ENCODE measurements at regions not wholly inside any gene's neighbourhood (a gene's known extent, or its start where the extent isn't known, plus 50 kb on each side); places are given as distances from the start of the nearest gene placed in this dataset.
"Not testable (repeated sequence)": the region's sequence is repeated elsewhere in the genome, so short reads cannot be mapped to it uniquely, and the experiment has no call there.

GRCh38 chr7:156511426-156511825 lies 129.1 kb upstream of the RNF32 start:
- no peak for DNase-seq

- no peak for DNase-seq
Measured at GRCh38 chr7:156510966-156511365, 129.6 kb upstream of the RNF32 start.

GRCh38 chr7:156509216-156509615 lies 131.4 kb upstream of the RNF32 start:
- no peak for DNase-seq

- no peak for DNase-seq
Measured at GRCh38 chr7:156505876-156506275, 134.7 kb upstream of the RNF32 start.

GRCh38 chr7:156504687-156505545 lies 135.7 kb upstream of the RNF32 start:
- DNase-seq = no peak

- DNase-seq = no peak
Measured at GRCh38 chr7:156504006-156504405, 136.6 kb upstream of the RNF32 start.

- DNase-seq = no peak
Measured at GRCh38 chr7:156503196-156503595, 137.4 kb upstream of the RNF32 start.

GRCh38 chr7:156501815-156502214 lies 138.8 kb upstream of the RNF32 start:
- DNase-seq = not testable (repeated sequence)

GRCh38 chr7:156499247-156499881 lies 141.2 kb upstream of the RNF32 start:
- DNase-seq = no peak

GRCh38 chr7:156497776-156498509 lies 142.6 kb upstream of the RNF32 start:
- peak; percentile 38 for DNase-seq

- no peak for DNase-seq
Measured at GRCh38 chr7:156496865-156497264, 143.7 kb upstream of the RNF32 start.

- DNase-seq = peak; percentile 83
Measured at GRCh38 chr7:156496363-156496769, 144.2 kb upstream of the RNF32 start.

GRCh38 chr7:156494960-156495359 lies 145.6 kb upstream of the RNF32 start:
- DNase-seq = no peak

GRCh38 chr7:156493942-156494341 lies 146.6 kb upstream of the RNF32 start:
- DNase-seq = no peak

- no peak for DNase-seq
Measured at GRCh38 chr7:156492170-156492569, 148.4 kb upstream of the RNF32 start.

GRCh38 chr7:156491435-156491834 lies 149.1 kb upstream of the RNF32 start:
- no peak for DNase-seq

GRCh38 chr7:156490021-156490800 lies 150.4 kb upstream of the RNF32 start:
- no peak for DNase-seq

GRCh38 chr7:156487811-156488533 lies 152.6 kb upstream of the RNF32 start:
- no peak for DNase-seq

GRCh38 chr7:156480671-156481070 lies 159.9 kb upstream of the RNF32 start:
- no peak for DNase-seq

GRCh38 chr7:156479596-156479995 lies 161.0 kb upstream of the RNF32 start:
- no peak for DNase-seq

- DNase-seq = no peak
Measured at GRCh38 chr7:156478486-156478885, 162.1 kb upstream of the RNF32 start.

GRCh38 chr7:156475666-156476065 lies 164.9 kb upstream of the RNF32 start:
- no peak for DNase-seq

Measured in NCI-H1417 treated with DMSO at 0.1 percent for 48 hours (cell line).